Tibial artery (tissue), 4 donors: ENCODE measurements at regions not wholly inside any gene's neighbourhood (a gene's known extent, or its start where the extent isn't known, plus 50 kb on each side); places are given as distances from the start of the nearest gene placed in this dataset.

Experiments
- DNase-seq, 2 donors: peaks; one replicate each; pipeline ENCODE4 v3.0.0-alpha.2; 2019
- H3K27ac ChIP-seq, 2 donors: fragments of 200-600 bp; sonication (generic) in 1 of 2; 1 replicate in 1 of 2; 2 replicates in 1 of 2; pipeline ENCODE4 v1.5.1; 2018 to 2019; ENCODE audit warnings: mild to moderate bottlenecking in 1 of 2
- H3K27me3 ChIP-seq, 2 donors: fragments of 200-600 bp; sonication (generic) in 1 of 2; one replicate each; pipeline versions ENCODE4 v1.5.1 to v1.6.0; 2016 to 2019
- H3K36me3 ChIP-seq, 3 donors: fragments of 200-600 bp; sonication (generic) in 2 of 3; one replicate each; pipeline ENCODE4 v1.5.1; 2016 to 2019; ENCODE audit warnings: mild to moderate bottlenecking in 2 of 3
- H3K4me1 ChIP-seq, 4 donors: fragments of 200-600 bp; sonication (generic) in 2 of 4; 1 replicate in 3 of 4; 2 replicates in 1 of 4; pipeline ENCODE4 v1.5.1; 2016 to 2019
- H3K4me3 ChIP-seq, 2 donors: fragments of 200-600 bp; sonication (generic) in 1 of 2; 1 replicate in 1 of 2; 2 replicates in 1 of 2; pipeline ENCODE4 v1.5.1; 2018 to 2019; ENCODE audit warnings: mild to moderate bottlenecking in 2 of 2
- H3K9me3 ChIP-seq, 3 donors: fragments of 200-600 bp; sonication (generic) in 1 of 3; one replicate each; pipeline ENCODE4 v1.5.1; 2016 to 2019
- intact Hi-C: fragments of 100-400 bp; cut with DNase I; formaldehyde crosslinking; loops from one replicate; pipeline ENCODE4 v1.15.0; 2023; ENCODE audit warnings: low total_unique reads
- TF ChIP-seq, protein P1 (sequence below), 2 experiments: fragments of 200-600 bp in 1 of 2; fragments of 450-650 bp in 1 of 2; IDR thresholded peaks; one replicate each; pipeline ENCODE4 v1.5.1; 2017 to 2019; ENCODE audit warnings: antibody characterized with exemption in 2 of 2, mild to moderate bottlenecking in 1 of 2, moderate library complexity in 1 of 2

DNA sequence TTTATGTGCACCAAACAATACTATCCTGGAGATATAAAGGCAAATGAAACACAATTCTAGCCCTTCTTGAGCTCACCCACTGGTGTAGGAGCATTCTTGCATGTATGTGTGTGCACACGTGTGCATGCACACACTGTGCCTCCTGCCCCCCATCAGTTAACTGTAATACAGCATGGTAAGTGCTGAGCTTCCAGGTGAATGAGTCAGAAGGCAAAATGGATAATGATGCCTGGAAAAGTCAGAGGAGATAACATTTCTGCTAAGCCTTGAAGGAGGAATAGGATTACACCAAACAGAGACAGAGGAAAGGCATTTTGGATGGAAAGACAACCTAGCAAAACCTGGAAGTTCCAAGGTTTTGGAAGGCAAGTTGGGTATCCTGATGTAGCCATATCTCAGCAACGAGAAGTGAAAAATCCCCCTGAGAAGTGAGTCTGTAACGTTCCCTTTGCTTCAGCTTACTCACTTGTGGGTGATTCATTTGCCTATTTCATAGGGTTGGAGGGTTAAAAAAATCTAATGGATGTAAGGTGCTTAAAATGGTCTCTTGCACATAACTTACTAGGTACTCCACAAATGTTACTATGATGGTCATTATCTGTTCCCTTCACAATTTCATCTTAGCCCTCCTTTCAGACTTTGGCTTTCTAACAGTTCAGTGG is 101.4 kb upstream of the STC2 start:
- intact Hi-C loops, result no loop called here
- H3K9me3 ChIP-seq, result no peaks in the 10 kb centered on the region
- no peak overlapping the region for H3K27ac ChIP-seq
- no peaks in the 10 kb centered on the region for H3K4me1 ChIP-seq
- H3K36me3 ChIP-seq, result no peaks in the 10 kb centered on the region
- TF ChIP-seq, protein P1, sequence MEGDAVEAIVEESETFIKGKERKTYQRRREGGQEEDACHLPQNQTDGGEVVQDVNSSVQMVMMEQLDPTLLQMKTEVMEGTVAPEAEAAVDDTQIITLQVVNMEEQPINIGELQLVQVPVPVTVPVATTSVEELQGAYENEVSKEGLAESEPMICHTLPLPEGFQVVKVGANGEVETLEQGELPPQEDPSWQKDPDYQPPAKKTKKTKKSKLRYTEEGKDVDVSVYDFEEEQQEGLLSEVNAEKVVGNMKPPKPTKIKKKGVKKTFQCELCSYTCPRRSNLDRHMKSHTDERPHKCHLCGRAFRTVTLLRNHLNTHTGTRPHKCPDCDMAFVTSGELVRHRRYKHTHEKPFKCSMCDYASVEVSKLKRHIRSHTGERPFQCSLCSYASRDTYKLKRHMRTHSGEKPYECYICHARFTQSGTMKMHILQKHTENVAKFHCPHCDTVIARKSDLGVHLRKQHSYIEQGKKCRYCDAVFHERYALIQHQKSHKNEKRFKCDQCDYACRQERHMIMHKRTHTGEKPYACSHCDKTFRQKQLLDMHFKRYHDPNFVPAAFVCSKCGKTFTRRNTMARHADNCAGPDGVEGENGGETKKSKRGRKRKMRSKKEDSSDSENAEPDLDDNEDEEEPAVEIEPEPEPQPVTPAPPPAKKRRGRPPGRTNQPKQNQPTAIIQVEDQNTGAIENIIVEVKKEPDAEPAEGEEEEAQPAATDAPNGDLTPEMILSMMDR (IDR thresholded peaks at IDR 0.05), result no peak
- DNase-seq, result no peak
- H3K4me3 ChIP-seq, result no peak overlapping the region
- H3K27me3 ChIP-seq, result no peaks in the 10 kb centered on the region

DNA sequence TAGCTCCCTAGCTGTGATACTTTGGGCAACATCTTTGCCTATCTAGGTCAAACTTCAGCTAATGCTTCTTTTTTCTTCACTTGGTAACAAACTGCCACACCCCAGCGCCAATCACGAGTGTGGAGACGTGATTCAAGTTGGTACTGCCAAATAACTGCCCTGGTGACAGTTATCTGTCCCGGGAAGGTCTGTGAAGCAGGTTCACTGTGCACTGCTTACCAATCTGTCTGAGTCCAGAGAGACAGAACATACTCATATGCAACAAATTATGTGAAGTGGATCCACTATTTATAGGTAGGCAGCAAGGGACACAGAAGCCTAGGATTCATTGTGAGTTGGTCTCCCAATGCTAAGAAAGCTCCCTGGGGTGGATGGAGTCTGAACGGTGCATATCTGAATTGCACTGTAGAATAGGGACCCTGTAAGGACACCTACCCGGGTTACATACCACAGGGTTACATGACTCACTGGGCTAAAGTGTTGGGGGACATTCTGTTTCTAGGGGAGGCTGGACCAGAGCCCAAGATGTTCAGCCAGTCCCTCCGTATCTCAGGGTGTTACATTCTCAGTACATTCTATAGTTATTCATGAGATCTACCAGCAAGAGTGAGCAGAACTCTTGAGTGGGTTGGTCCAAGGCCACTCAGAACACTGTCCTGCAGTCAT is 95.4 kb upstream of the STC2 start:
- TF ChIP-seq, protein P1 (IDR thresholded peaks at IDR 0.05), result no peak
- intact Hi-C loops, result no loop called here
- Histone ChIP-seq H3K9me3 (peaks cover 0 to 7% (median 0%) of the 10 kb centered on the region in 3 donors), H3K27ac (no peak overlapping the region), H3K4me1 (no peaks in the 10 kb centered on the region), H3K27me3 (no peaks in the 10 kb centered on the region), H3K4me3 (no peak overlapping the region), H3K36me3 (no peaks in the 10 kb centered on the region)
- DNase-seq, result no peak

DNA sequence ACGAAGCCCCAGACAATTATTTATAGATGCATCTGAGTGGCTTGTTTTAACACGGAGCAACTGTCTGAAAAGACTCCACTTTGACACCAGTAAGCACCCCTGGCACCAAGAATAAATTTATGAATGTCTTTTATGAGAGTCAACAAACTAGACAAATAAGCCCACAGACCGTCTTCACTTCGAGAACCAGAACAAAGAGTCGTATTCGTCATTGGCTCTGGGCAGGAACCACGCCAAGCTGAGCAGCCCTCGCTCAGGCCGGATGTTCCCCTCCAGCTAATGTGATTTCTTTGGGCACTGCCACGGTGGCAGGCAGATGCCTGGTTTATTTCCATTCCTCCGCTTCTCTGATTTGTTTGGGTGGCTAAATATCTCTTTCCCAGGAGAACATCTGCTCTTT is 91.9 kb upstream of the STC2 start:
- no peak for DNase-seq
- TF ChIP-seq, protein P1 (IDR thresholded peaks at IDR 0.05), result no peak
- Histone ChIP-seq H3K27me3 (no peaks in the 10 kb centered on the region), H3K36me3 (no peaks in the 10 kb centered on the region), H3K27ac (no peak overlapping the region), H3K4me3 (no peak overlapping the region), H3K9me3 (peaks cover 0 to 7% (median 0%) of the 10 kb centered on the region in 3 donors), H3K4me1 (no peaks in the 10 kb centered on the region)
- intact Hi-C loops, result no loop called here

DNA sequence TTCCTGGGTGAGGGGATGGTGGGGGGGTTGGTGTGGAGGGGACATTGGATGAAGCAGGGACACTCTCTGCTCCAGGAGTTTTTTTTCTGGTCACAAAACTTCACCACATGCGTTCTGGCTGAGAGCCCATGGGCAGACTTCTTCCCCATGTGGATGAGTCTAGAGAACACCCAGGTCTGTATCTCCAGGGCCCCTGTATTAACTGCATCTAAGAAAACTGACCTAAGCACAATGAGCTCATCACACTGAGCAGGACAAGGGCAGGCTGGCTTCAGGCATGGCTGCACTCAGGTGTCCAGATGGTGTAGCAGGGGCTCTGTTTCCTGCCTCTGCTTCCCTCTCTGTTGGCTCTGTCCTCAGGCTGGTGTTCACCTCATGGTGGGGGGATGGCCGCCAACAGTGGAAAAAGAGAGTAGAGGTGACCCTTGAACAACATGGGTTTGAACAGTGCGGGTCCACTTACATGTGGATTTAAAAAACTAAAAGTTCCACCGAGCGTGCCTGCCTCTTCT is 85.3 kb upstream of the STC2 start:
- TF ChIP-seq, protein P1 (IDR thresholded peaks at IDR 0.05), result no peak
- H3K27me3 ChIP-seq, result peaks cover 0 to 5% of the 10 kb centered on the region in 2 donors
- intact Hi-C loops, result no loop called here
- no peak overlapping the region for H3K27ac ChIP-seq
- H3K36me3 ChIP-seq, result no peaks in the 10 kb centered on the region
- no peaks in the 10 kb centered on the region for H3K9me3 ChIP-seq
- H3K4me3 ChIP-seq, result no peak overlapping the region
- H3K4me1 ChIP-seq, result no peaks in the 10 kb centered on the region
- DNase-seq, result no peak

DNA sequence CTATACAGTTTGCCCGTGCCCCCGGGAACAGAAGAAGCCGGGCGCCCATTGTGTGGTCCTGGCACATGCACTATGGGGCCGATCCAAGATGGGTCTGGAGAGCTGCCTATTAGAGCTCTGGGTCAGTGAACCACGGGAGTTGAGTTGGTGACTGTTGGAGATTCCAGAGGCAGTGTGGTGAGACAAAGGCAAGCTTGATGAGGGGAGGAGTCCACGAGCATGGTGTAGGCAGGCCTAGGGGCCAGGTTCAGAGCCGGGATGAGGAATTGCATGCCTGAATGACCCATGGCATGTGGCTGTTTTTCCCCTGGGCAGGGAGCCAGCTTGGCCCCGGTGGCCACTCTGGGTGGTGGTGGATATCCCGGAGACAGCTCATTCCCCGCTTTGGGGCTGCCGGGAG is 84.4 kb upstream of the STC2 start:
- TF ChIP-seq, protein P1 (IDR thresholded peaks at IDR 0.05), result no peak
- Histone ChIP-seq H3K9me3 (no peaks in the 10 kb centered on the region), H3K27ac (no peak overlapping the region), H3K27me3 (peaks cover 0 to 5% of the 10 kb centered on the region in 2 donors), H3K4me1 (no peaks in the 10 kb centered on the region), H3K36me3 (no peaks in the 10 kb centered on the region), H3K4me3 (no peak overlapping the region)
- DNase-seq, result no peak
- intact Hi-C loops, result no loop called here
